ENCODE measurements at regions not wholly inside any gene's neighbourhood (a gene's known extent, or its start where the extent isn't known, plus 50 kb on each side); places are given as distances from the start of the nearest gene placed in this dataset.

DNA sequence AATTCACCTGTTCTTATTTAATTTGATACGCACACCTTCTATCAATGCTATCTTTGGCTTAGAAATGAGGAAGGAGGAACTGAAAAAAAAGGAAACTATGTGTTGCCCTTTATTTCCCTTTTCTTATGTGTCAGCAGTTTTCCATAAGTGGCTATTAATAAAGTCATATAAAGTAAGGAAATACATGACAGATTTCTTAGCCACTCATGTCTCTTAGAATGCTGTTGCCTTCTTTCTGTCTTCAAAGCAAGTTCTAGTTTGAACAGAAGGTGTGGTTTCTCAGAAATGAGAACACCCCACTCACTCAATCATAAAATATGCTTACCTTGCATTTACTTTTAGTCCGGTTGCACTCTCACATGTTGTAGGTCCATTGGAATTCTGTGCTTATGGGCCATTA is 640.5 kb upstream of the GRM7 start:
- no peak overlapping the region for H3K4me3 ChIP-seq (ENCODE audit: low read depth, low read length)
- H3K36me3 ChIP-seq (ENCODE audit: control insufficient read depth, insufficient read depth, low read length), result no peaks in the 10 kb centered on the region
- H3K4me1 ChIP-seq (ENCODE audit: control insufficient read depth, insufficient read depth, low read length), result no peaks in the 10 kb centered on the region
- DNase-seq (ENCODE audit: low read depth in 4 of 6, low spot score in 6 of 6), result no peak
- no CpG with 5 or more reads among the region's 2 CpGs for WGBS (ENCODE audit: insufficient coverage)
- H3K9me3 ChIP-seq (ENCODE audit: control insufficient read depth, insufficient read depth, low read length), result no peaks in the 10 kb centered on the region
- H3K27ac ChIP-seq (ENCODE audit: low read depth, low read length), result no peak overlapping the region
- H3K27me3 ChIP-seq (ENCODE audit: control insufficient read depth, insufficient read depth, low read length), result no peaks in the 10 kb centered on the region

DNA sequence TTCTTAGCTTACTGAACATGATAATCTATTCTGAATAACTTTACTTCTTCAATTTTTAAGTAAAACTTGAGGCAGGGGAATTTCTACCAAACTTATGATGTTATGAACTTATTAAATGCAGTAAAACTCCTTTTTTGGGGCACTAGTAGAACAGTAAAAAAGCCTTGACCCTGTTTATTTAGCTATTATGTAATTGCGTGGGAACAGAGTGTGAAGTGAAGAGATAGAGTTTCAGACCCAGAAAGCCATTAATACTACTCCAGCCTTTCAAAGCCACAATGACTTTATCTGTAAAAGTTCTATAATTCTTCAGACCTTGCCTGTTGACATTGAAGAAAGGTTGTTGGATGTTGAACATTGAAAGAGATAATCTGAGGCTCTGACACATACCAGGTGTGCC is 638.8 kb upstream of the GRM7 start:
- Histone ChIP-seq H3K27me3 (ENCODE audit: control insufficient read depth, insufficient read depth, low read length) (no peaks in the 10 kb centered on the region), H3K27ac (ENCODE audit: low read depth, low read length) (no peak overlapping the region), H3K4me1 (ENCODE audit: control insufficient read depth, insufficient read depth, low read length) (no peaks in the 10 kb centered on the region), H3K9me3 (ENCODE audit: control insufficient read depth, insufficient read depth, low read length) (no peaks in the 10 kb centered on the region), H3K36me3 (ENCODE audit: control insufficient read depth, insufficient read depth, low read length) (no peaks in the 10 kb centered on the region), H3K4me3 (ENCODE audit: low read depth, low read length) (no peak overlapping the region)
- WGBS (ENCODE audit: insufficient coverage), result no CpG with 5 or more reads among the region's 1 CpG
- DNase-seq (ENCODE audit: low read depth in 4 of 6, low spot score in 6 of 6), result no peak

DNA sequence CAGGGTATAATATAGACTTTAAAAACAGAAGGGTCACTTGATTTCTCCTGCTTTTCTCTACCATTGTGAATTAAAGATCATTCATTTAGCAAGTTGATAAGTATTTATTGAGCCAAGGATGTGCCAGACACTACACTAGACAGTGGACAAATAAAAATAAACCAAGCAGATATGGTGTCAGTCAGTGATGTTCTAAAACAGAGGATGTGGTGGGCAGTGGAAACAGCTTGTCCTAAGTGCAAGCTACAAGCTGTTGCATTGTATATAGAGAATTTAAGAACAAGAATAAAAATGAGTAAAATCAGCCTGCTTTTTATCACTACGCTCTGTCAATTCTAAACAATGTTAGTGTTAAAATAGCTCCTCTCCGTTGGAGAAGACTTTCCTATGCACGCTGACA is 637.3 kb upstream of the GRM7 start:
- Histone ChIP-seq H3K27ac (ENCODE audit: low read depth, low read length) (no peak overlapping the region), H3K9me3 (ENCODE audit: control insufficient read depth, insufficient read depth, low read length) (no peaks in the 10 kb centered on the region), H3K4me3 (ENCODE audit: low read depth, low read length) (no peak overlapping the region), H3K36me3 (ENCODE audit: control insufficient read depth, insufficient read depth, low read length) (no peaks in the 10 kb centered on the region), H3K4me1 (ENCODE audit: control insufficient read depth, insufficient read depth, low read length) (no peaks in the 10 kb centered on the region), H3K27me3 (ENCODE audit: control insufficient read depth, insufficient read depth, low read length) (no peaks in the 10 kb centered on the region)
- no peak for DNase-seq (ENCODE audit: low read depth in 4 of 6, low spot score in 6 of 6)
- WGBS (ENCODE audit: insufficient coverage), result no CpG with 5 or more reads among the region's 3 CpGs

DNA sequence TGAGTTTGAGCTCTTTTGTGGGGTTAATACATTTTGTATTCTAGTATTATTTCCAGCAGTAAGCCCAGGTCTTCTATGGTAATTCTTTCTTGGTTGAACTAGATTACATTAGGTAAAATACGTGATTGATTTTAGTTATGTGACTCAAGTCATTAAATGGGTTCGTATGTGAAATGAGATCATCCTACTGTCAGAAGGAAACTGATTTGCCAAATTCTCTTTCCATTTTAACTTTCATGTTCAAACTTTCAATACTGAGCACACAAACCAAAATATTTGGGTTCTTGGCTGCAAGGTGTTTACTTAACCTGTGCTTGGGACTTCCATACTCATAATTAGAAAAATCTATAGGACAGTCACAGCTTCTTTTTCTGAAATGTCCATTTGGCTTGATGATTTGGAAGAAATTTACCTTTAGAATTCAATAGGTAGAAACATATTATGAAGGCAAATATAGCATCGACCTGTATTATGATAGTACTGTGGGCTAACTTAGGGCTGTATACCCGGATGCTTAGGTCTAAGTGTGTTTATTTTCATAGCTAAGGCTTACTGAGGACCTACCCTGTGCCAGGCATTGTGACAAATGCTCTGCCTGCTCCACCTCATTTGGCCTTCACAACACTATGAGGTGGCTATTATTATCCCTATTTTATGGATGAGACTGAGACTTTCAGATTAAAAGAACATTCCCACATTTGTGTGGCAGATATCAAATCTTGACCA is 631.8 kb upstream of the GRM7 start:
- no peak overlapping the region for H3K27ac ChIP-seq (ENCODE audit: low read depth, low read length)
- no CpG with 5 or more reads among the region's 4 CpGs for WGBS (ENCODE audit: insufficient coverage)
- H3K36me3 ChIP-seq (ENCODE audit: control insufficient read depth, insufficient read depth, low read length), result no peaks in the 10 kb centered on the region
- H3K4me1 ChIP-seq (ENCODE audit: control insufficient read depth, insufficient read depth, low read length), result no peaks in the 10 kb centered on the region
- no peak overlapping the region for H3K4me3 ChIP-seq (ENCODE audit: low read depth, low read length)
- DNase-seq (ENCODE audit: low read depth in 4 of 6, low spot score in 6 of 6), result no peak
- no peaks in the 10 kb centered on the region for H3K27me3 ChIP-seq (ENCODE audit: control insufficient read depth, insufficient read depth, low read length)
- H3K9me3 ChIP-seq (ENCODE audit: control insufficient read depth, insufficient read depth, low read length), result no peaks in the 10 kb centered on the region

DNA sequence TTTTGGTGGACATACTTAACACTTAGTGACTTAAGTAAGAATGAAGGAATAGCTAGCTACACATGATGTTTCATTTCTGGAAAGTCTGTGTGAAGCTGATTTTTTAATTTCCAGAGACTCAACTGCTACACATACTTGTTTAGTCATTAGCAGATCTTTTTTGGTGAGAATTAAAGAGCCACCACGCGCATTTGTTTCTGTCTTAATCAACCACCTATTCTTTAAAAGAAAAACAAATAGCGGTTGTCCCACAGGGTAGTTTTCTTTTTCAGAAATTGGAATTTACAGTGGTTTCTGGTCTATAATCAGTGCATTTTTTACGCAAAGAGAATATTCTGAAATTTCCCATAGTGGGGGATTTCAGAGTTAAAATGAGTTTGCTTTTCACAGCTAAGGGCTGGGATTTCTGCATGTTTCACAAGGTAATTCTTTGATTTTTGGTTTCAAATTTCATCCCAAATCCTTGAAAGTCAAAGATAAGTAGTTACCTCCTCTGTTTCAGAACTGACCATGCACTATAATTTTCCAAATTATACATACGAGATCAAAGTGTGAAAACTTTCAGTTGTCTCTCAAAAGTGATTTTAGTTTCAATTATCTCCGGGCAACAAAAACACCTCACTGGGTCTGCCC is 631.0 kb upstream of the GRM7 start:
- no peaks in the 10 kb centered on the region for H3K36me3 ChIP-seq (ENCODE audit: control insufficient read depth, insufficient read depth, low read length)
- no peak for DNase-seq (ENCODE audit: low read depth in 4 of 6, low spot score in 6 of 6)

DNA sequence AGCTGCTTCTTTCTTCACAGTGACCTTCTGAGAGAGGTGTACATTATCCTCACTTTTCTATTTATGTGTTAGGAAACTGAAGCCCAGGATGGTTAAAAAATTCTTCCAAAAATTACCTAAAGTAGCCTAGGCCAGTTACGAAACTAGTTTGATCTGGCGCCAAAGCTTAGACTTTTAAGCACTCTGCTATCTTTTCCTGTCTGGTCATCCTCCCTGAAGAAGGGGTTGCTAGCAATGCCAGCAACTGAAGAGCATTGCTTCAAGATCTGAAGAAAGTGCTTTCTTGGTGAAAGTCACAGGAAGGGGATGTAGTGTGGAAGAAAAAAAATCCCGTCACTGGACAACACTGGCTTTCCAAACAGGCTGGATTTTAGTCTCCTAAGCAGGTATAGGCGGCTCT is 618.8 kb upstream of the GRM7 start:
- Histone ChIP-seq H3K9me3 (ENCODE audit: control insufficient read depth, insufficient read depth, low read length) (no peaks in the 10 kb centered on the region), H3K36me3 (ENCODE audit: control insufficient read depth, insufficient read depth, low read length) (no peaks in the 10 kb centered on the region), H3K4me1 (ENCODE audit: control insufficient read depth, insufficient read depth, low read length) (no peaks in the 10 kb centered on the region), H3K4me3 (ENCODE audit: low read depth, low read length) (no peak overlapping the region), H3K27me3 (ENCODE audit: control insufficient read depth, insufficient read depth, low read length) (no peaks in the 10 kb centered on the region), H3K27ac (ENCODE audit: low read depth, low read length) (no peak overlapping the region)
- DNase-seq (ENCODE audit: low read depth in 4 of 6, low spot score in 6 of 6), result no peak
- 92% methylated on average over 4 of the region's 4 CpGs for WGBS (ENCODE audit: insufficient coverage)

More for the DNA sequence above, 631.0 kb upstream of the GRM7 start:
- H3K4me3 ChIP-seq (ENCODE audit: low read depth, low read length), result no peak overlapping the region
- H3K27me3 ChIP-seq (ENCODE audit: control insufficient read depth, insufficient read depth, low read length), result no peaks in the 10 kb centered on the region
- WGBS (ENCODE audit: insufficient coverage), result 50% methylated on average over 1 of the region's 6 CpGs
- H3K9me3 ChIP-seq (ENCODE audit: control insufficient read depth, insufficient read depth, low read length), result no peaks in the 10 kb centered on the region
- no peaks in the 10 kb centered on the region for H3K4me1 ChIP-seq (ENCODE audit: control insufficient read depth, insufficient read depth, low read length)
- H3K27ac ChIP-seq (ENCODE audit: low read depth, low read length), result no peak overlapping the region

DNA sequence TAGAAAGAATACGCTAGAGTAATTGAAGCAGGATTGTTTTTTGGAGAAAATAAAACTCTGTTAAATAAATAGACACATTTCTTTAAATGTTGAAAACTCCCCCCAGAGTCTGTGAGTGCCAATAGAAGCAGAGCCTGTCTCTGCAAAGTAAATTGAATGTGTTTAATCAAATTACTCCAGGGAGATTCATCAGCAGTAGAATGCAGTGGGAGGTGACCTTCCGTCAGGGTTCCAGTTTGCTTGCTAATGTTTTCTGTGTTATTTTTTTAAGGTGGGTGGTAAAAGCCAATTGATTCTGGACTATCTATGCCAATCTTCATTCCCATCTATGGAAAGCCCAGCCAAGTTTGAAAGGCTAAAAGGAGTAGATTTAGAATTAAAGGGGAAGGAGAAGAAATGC is 612.4 kb upstream of the GRM7 start:
- H3K27ac ChIP-seq (ENCODE audit: low read depth, low read length), result no peak overlapping the region
- no peaks in the 10 kb centered on the region for H3K27me3 ChIP-seq (ENCODE audit: control insufficient read depth, insufficient read depth, low read length)
- no CpG with 5 or more reads among the region's 2 CpGs for WGBS (ENCODE audit: insufficient coverage)
- peak in 2 of 6 donors; percentile 7 to 84 for DNase-seq (ENCODE audit: low read depth in 4 of 6, low spot score in 6 of 6)
- H3K4me3 ChIP-seq (ENCODE audit: low read depth, low read length), result no peak overlapping the region
- H3K4me1 ChIP-seq (ENCODE audit: control insufficient read depth, insufficient read depth, low read length), result no peaks in the 10 kb centered on the region
- no peaks in the 10 kb centered on the region for H3K9me3 ChIP-seq (ENCODE audit: control insufficient read depth, insufficient read depth, low read length)
- no peaks in the 10 kb centered on the region for H3K36me3 ChIP-seq (ENCODE audit: control insufficient read depth, insufficient read depth, low read length)

DNA sequence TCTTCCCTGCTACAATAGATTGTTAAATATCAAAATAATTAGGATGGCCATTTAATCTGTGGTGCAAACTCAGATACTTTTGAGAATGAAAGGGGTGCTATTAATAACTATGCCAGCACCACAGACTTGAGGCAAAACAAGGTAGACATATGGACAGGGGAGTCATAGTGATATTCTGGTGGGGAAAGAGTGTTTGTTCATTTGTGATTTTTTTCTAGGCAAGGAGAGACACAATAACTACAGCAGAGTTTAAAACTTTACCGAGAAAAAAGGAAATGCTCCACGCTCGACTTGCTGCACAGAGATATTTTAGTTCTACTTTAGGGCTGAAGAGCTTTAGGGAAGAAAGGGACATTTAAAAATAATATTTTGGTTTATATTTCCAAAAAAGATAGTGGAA is 611.2 kb upstream of the GRM7 start:
- Histone ChIP-seq H3K4me3 (ENCODE audit: low read depth, low read length) (no peak overlapping the region), H3K27ac (ENCODE audit: low read depth, low read length) (no peak overlapping the region), H3K36me3 (ENCODE audit: control insufficient read depth, insufficient read depth, low read length) (no peaks in the 10 kb centered on the region), H3K27me3 (ENCODE audit: control insufficient read depth, insufficient read depth, low read length) (no peaks in the 10 kb centered on the region), H3K9me3 (ENCODE audit: control insufficient read depth, insufficient read depth, low read length) (no peaks in the 10 kb centered on the region), H3K4me1 (ENCODE audit: control insufficient read depth, insufficient read depth, low read length) (no peaks in the 10 kb centered on the region)
- no CpG with 5 or more reads among the region's 3 CpGs for WGBS (ENCODE audit: insufficient coverage)
- no peak for DNase-seq (ENCODE audit: low read depth in 4 of 6, low spot score in 6 of 6)

DNA sequence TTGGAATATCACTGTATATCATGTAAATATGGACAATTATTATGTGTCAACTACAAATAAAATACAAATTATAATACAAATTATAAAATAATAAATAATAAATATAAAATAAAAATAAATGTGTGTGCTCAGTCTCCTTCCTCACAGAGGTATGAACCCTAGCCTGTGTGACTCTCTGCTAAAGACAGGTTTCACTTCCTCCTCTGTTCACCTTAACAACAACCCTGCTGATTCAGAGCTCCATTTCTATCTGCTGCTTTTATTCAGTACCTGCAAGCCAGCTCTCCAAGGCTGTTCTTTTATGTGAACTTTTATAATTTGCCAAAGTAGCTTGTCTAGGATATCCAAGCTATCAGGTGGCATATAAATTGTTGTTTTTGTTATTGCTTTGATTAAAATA is 610.7 kb upstream of the GRM7 start:
- no peak for DNase-seq (ENCODE audit: low read depth in 4 of 6, low spot score in 6 of 6)
- Histone ChIP-seq H3K9me3 (ENCODE audit: control insufficient read depth, insufficient read depth, low read length) (no peaks in the 10 kb centered on the region), H3K27ac (ENCODE audit: low read depth, low read length) (no peak overlapping the region), H3K27me3 (ENCODE audit: control insufficient read depth, insufficient read depth, low read length) (no peaks in the 10 kb centered on the region), H3K36me3 (ENCODE audit: control insufficient read depth, insufficient read depth, low read length) (no peaks in the 10 kb centered on the region), H3K4me3 (ENCODE audit: low read depth, low read length) (no peak overlapping the region), H3K4me1 (ENCODE audit: control insufficient read depth, insufficient read depth, low read length) (no peaks in the 10 kb centered on the region)
